Activated CD8-positive, alpha-beta memory T cell treated with anti-CD3 and anti-CD28 coated beads for 48 hours (primary cell): ENCODE measurements at regions not wholly inside any gene's neighbourhood (a gene's known extent, or its start where the extent isn't known, plus 50 kb on each side); places are given as distances from the start of the nearest gene placed in this dataset.

Experiments used
- DNase-seq, 3 experiments: peaks; one replicate each; pipeline ENCODE4 v3.0.0-alpha.2; 2020; ENCODE audit warnings: low read depth in 2 of 3, low spot score in 2 of 3

DNA sequence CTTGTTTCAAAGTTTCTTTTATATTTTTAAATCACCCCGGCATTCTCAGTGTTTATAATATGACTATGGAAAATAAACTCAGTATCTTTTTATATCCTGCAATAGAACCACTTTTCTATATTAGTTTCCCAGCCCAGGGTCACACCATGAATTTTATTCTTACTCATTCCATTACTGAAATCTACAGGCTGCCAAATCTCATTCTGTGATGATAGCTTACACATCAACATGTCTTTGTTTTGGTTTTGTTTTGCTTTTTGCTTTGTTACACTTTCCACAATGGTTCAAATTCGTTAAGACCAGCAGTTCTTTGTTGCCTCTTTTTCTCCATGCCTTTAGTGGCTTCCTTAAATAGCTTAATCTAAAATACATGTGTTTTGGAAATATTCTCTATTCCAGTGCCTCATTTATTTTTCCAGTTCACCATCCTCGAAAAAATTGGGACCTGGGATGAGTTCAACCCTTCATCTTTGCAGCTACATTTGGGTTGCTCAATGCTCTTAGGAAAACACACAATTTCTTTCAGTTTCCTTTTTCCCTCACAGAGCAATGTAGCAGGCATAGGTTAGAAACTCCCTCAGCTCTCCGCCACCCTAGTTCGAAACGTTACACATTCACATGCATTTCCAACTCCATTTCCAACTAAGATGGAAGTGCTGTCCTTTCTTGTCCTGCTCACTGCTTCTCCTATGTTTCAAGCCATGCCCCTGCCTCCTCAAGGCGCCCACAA is 1146.3 kb downstream of the MAT2B start:
- no peak for DNase-seq

DNA sequence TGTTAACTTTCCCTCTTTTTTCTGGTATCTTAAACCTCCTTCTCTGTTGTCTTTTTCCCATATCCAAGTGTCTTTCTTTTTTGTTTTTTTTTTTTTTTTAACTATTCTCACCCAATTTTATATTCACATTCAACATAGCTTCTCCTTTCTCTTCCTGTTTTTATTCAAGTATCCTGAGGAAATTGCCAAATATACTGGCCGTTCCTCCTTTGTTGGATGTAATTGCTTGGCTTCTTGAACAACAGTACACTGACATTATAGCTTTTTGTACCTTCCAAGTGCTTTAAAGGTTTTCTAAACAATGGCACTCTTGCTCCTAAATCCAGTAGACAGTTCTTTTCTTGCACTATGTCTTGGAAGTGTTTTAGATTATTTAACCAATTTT is 1146.8 kb downstream of the MAT2B start:
- DNase-seq: no peak

DNA sequence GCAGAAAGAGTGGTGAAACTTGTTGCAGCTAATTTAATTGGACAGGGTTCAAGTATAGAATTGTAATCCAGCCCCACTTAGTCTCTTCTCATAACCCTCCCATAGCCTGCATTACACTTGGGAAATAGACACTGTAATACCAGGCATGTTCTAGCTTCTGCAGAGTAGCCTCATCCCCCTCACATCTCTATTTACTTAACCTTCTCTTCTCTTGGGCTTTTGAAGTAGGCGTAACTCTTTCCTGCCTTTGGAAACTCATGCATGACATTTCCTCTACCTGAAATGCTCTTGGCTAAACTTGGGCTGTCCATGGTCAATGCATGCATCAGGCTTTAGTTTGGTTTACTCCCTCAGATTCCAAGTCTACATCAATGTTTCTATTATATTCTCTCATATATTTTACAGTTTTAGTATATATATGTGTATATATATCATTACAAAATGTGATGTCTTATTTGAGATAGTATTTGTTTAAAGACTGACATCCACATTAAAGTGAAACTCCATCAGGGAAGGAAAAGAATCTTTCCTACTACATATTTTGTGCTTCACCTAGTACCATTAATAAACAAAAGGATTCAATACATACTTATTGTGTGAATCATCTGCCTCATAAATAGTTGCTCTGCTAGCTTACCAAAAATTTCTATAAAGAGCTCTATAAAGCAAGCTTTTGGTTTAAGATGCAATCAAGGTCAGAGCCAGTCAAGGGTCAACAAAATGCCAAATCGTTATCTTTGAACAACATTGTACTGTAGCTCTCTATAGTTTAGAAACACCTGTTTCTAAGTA is 1158.0 kb downstream of the MAT2B start:
- DNase-seq: no peak

DNA sequence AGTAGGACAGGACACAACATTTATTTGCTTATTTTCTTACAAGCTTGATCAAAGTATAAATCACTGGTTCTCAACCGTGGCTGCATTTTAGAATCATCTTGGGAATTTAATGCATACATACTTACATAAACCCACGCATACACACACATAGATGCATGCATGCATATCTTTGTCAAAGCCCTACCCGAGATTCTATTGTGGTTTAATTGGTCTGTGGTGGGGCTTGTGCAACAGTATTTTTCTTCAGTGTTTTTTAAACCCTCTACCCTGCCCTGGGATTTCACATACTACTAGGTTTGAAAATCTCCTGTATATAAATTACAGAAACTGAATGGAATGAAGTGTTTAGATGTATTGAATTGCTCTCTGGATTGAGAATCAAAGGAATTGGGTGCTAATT is 1166.2 kb downstream of the MAT2B start:
- DNase-seq: no peak

DNA sequence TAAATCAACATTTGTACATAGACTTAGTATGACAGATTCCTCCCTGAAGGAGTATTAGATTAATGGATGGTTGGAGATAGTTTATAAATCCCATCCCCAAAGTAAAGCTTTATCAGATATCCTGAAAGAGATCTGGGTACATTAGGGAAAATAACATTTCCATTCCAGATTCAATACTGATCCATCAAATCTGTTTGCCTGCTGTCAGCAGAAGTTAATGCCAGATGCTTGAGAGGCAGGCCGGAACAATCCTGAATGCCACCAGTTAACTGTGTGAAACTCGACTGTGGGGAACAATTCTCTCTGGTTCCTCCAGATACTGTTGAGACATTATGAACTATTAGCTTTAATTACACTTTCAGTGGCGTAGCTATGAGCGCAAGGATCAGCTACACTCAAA is 1166.8 kb downstream of the MAT2B start:
- DNase-seq: no peak

DNA sequence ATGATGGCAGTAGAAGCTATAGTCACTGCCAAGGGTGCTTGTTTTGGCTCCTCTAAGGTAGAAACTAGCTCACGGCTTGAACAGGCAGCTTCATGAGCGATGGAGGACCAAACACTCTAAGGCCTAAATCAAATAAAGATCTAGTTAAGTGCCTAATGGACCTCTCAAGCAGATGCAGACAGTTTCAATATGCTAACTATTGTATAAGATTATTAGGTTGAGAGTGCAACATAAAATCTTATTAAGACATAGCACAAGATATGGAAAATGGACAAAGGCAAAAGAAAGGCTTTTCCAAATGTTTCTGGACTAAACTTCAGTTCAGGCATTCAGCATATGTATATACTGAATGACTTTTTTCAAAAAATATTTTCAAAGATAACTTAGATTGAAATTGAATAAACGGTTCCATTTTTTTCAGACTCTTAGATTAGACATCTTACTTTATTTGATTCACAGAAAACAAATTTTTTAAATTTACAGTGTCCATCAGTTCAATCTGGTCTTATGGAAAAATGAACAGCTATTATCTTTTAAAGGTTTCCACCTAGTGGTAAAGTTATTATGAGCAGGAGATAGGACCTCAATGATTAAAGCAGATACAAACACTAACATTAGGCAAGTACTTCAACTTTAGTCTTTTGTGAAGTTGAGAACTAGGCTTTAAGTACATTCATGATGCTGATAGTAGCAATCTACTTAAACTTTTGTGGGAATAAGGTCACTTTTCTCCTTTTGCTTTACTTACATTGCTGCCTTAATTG is 1167.7 kb downstream of the MAT2B start:
- DNase-seq: no peak

DNA sequence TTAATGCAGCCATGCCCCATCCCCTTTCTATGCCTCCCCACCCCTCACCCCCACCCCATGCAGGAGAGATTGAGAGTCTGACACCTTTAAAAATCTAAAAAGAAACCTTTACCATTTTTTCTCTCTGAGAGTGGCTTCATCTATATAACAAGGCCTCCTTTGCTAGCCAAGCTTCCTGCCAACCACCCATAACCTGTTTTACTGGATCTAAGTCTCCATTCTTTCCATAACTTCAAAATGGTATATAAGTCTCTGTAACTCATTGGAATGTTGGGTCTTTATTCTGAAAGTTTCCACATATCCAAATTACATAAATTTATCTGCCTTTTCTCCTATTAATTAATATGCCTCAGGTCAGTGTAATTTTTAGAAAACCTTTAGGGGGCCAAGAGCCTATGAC is 1174.0 kb downstream of the MAT2B start:
- no peak for DNase-seq

DNA sequence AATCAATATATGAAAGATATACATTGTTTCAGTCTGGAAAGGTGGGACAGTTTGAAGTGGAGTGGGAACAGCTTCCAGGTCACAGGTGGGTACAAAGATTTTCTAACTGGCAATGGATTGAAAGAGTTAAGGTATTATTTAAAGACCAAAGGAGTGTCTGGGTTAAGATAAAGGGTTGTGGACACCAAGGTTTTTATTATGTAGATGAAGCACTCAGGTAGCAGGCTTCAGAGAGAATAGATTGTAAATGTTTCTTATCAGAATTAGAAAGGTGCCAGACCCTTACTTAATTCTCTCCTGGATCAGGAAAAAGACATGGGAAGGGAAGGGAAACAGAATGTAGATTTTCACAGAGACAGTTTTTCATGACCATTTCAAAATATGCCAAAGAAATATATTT is 1174.8 kb downstream of the MAT2B start:
- no peak for DNase-seq

DNA sequence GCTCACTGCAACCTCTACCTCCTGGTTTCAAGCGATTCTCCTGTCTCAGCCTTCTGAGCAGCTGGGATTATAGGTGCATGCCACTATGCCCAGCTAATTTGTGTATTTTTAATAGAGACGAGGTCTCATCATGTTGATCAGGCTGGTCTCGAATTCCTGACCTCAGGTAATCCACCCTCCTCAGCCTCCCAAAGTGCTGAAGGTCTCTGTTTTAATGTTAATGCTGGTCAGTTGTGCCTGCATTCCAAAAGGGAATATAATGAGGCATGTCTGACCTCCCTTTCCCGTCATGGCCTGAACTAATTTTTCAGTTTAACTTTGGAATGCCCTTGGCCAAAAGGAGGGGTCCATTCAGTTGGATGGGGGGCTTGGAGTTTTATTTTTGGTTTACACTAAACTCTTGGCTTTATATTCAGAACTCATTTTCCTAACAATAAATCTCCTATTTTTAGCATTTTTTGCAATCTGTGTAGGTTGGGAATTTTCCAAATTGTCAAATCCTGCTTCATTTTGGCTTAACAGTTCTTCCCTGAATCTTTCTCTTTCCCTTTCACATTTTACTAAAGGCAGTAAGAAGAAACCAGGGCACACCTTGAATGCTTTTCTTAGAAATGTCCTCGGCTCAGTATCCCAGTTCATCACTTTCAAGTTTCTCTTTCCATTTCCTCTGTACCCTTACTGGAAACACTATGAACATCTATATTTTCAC is 1175.5 kb downstream of the MAT2B start:
- no peak for DNase-seq

DNA sequence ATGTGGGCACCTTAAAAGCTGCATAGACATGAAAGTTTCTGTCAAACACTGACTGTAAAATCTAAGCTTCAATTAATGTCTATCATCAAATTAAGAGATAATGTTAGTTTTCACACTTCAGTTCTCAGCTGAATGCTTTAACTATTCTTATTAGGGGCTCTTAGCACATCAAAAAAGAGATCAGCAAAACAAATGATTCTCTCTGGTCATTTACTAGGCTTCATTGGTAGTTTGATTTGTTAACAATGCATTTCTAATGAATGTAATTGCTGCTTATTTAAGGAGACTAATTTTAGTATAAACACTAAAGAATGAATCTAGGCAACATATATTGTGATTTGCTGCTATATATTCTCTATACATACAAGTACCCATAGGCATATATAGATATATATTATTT is 1182.0 kb downstream of the MAT2B start:
- no peak for DNase-seq

DNA sequence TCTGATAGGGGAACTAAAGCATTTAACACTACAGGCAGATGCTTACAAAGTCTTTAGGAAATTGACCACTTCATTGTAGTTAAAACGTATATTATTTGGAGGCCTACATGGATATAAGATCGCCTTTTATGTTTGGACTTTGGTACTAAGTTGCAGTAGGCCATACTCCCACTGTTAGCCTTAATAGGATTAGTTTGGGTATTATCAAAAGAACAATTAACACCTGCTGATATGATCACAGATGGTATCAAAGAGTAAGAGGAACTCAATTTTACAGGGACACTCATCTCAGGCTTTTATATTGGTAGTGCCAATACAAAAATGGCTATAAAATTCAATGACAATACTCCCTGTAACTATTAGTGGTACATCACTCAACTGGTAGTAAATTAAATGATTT is 1183.0 kb downstream of the MAT2B start:
- no peak for DNase-seq

DNA sequence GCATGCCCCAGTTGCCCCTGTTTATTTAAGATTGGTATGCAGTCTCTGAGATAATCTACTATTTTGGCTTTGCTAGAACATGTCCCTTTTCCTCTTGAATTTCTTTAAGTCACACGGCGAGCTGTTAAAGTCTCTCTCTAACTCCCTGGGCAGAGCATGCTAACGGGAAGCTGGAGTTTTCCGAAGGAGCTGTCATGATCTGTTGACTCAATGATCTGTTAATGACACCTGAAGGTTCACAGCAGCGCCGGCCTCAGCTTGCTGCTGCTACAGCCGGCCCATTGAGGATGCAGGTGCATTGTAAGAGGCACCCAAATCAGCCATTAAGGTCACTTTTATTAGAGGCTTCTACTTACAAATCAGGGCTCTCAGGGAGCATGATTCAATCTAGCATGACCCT is 1203.4 kb downstream of the MAT2B start:
- DNase-seq: no peak

DNA sequence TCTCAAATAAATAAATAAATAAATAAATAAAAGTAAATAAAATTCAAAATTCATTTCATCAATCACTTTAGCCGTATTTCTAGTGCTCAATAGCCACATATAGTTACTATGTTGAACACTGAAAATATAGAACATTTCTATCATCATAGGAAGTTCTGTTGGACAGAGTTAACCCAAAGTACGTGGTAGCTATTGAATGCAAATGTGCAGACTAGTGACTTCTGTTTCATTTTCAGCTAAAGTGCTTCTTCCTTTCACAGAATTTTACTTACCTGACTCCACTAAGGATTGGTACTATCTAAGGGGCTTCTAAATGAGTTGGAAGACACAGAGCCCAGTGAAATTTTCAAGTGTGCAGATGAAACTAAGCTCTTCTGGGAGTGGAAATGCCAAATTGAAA is 1208.3 kb downstream of the MAT2B start:
- DNase-seq: no peak

DNA sequence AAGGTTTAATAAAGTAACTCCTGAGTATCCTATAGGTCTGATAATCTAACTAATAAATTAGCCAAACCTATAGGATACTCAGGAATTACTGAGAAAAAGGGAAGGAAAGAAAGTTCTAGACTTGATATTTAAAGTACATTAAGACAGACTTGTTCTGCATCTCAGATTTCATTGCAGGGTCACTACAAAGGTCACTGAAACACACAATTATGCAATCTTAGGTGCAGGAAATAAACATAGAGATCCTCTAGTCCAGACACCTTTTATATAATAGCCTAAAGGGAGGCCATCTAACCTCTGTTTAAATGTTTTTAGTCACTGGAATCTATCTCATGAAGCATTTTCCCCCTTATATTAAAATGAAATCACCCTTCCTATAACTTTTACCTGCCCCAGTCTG is 1215.7 kb downstream of the MAT2B start:
- no peak for DNase-seq

DNA sequence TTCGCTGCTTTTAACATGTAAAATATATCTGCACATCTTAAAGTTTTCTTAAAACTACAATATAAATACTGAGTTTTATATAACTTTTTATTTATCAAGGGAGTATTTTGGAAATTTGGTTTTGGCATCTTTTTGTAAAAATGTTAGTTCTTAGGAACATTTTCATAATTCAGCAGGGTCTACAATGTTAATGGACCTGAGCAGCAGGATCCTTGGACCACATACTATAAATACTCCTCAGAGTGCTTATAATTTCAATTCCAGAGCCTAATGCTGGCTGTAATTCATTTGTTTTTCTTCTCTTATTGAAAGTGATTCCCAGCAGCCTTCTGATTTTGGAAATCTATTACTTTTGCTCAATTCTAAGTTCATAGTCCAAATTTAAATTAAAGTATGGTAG is 1216.2 kb downstream of the MAT2B start:
- no peak for DNase-seq

DNA sequence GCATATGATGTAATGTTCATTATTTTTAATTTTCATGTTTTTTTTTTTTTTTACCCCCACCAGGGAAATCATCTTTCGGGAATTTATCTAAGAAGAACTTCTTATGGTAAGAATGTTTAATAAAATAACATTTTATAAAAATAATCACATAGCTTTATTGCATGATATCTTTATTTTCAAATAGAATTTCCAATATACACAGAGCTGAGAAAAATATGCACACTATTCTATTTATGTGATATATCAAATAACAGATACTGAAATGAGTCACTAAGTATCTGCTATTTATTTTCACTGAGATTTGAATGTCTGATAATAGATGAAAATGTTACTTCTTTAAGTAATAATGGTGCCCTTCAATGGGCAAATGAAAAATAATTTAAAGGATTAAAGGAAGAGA is 1217.3 kb downstream of the MAT2B start:
- no peak for DNase-seq

DNA sequence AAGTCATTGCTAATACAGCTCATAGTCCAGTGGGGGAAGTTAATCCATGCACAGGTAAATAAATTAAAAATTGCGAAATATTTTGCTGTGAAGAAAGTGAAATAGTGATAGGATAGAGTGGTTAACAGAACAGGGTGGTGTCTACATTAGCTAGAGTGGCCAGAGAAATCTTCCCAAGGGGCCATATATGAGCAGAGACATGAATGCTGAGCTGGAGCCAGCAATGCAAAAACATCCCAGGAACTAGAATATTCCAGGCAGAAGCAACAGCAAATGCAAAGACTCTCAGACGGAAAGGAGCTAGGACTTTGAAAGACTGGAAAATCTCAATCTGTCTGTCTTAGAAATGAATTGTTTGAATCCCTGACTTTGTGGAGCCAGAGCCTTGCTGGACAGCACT is 1221.6 kb downstream of the MAT2B start:
- DNase-seq: no peak

DNA sequence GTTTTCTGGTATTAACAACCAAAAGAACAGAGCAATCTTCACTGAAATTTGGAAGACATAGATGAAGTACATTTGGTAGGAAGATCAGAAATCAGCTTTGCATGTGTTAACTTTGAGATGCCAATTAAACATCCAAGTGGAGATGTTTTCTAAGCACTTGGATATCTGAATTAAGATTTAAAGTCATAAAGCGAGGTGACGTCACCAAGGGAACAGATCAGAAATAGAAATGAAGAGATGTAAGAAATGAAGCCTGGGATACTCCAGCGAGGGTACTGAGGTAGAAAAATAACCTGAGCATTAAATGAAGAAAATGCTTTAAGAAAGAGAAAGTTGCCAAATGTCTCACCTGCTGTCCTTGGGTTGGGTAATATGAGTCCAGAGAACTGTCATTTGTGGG is 1223.3 kb downstream of the MAT2B start:
- DNase-seq: no peak

DNA sequence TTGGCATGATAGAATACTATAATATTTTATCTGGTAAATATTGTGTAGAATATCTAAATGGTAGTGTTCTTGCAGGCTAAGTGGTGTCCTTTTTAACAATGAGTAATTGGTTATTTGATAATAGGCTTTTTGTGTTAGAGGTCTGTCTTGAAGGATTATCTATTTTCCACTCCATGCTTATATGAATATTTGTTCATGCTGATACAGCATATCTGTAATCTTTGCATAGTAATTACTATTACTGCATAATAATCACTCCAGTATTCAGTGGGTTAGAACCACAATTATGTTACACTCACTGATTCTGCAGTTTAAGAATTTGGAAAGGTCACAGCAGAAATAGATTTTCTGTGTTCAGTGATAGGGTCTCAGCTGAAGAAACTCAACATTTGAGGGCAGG is 1229.9 kb downstream of the MAT2B start:
- DNase-seq: no peak

DNA sequence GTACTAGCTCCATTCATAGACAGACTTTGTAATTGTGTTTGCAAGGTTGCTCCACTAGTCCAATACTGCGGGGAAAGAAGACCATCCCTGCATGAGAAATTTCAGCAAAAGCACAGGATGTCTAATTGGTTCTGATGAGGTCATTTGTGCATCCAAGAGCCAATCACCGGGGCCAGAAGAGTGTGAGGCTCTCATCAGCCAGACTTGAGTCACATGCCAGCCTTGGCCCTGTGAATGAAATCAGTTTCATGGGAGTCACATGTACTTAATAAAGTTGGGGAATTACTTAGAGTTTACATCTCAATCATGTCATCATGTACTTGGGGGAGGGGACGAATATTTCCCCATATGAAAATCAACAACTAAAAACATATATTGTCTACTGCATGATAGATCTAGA is 1236.0 kb downstream of the MAT2B start:
- no peak for DNase-seq

DNA sequence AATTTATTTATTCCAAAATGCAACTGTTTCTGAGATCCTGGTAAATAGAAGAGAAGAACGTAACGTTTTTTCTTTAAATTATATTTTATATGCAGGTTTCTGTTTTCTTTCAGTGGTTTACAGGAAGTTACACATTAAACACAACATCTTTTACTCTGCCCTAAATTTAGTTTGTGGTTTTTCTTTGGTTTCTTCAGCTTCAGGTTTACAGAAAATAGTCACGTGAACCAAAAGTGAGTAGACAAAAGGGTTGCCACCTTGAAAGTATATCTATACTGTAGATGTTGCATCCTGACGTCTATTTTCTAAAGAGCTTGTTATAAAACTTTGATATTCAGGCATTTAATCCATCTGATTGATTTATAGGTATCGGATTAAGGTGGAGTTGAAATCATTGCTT is 1236.6 kb downstream of the MAT2B start:
- DNase-seq: no peak

DNA sequence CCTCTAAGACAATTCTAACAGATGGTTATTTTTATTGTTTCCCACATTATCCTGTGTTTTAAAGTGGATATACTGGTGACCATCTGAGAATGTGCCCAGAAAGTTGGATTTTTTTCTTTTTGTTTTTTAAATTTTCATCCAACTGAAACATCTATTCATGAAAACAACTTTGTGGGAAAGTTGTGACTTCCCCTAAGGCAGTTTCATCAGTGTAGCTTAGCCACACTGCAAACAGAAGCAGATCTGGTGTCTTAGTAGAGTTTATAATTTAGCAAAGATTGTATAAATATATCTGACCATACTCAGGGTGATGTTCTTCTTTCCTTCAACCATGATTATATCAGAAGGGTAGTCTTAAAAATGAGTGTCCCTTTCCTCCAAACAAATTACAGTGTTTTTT is 1241.3 kb downstream of the MAT2B start:
- DNase-seq: no peak
